GM23338 (cell line): ENCODE measurements at regions not wholly inside any gene's neighbourhood (a gene's known extent, or its start where the extent isn't known, plus 50 kb on each side); places are given as distances from the start of the nearest gene placed in this dataset.

Experiments
- ATAC-seq: fragments of 200-7000 bp; cut with Tn5 transposase; 3 replicates; pipeline ENCODE4 v1.9.1; 2020
- DNase-seq: peaks from one replicate; pipeline ENCODE4 v3.0.0-alpha.2; 2015; ENCODE audit warnings: low spot score
- H2AFZ ChIP-seq: fragments of 200-600 bp; sonication (generic); 2 replicates; pipeline ENCODE4 v1.8.0; 2016; ENCODE audit warnings: antibody characterized with exemption, mild to moderate bottlenecking, moderate library complexity
- H3F3A ChIP-seq: fragments of 200-600 bp; sonication (generic); replicated peaks from 2 replicates; pipeline ENCODE4 v1.8.0; 2017; ENCODE audit warnings: antibody characterized with exemption, mixed run types, low read depth
- H3K27ac ChIP-seq: fragments of 200-600 bp; sonication (generic); 2 replicates; pipeline ENCODE4 v1.6.1; 2016; ENCODE audit warnings: low read depth
- H3K27me3 ChIP-seq: fragments of 200-600 bp; sonication (generic); 2 replicates; pipeline ENCODE4 v1.8.0; 2016; ENCODE audit warnings: mild to moderate bottlenecking, mixed run types, moderate library complexity; ENCODE audit not compliant: insufficient read depth
- H3K36me3 ChIP-seq: fragments of 200-600 bp; sonication (generic); 2 replicates; pipeline ENCODE4 v1.8.0; 2016; ENCODE audit warnings: mild to moderate bottlenecking; ENCODE audit not compliant: insufficient read depth
- H3K4me1 ChIP-seq: fragments of 200-600 bp; sonication (generic); 2 replicates; pipeline ENCODE4 v1.8.0; 2016; ENCODE audit warnings: mild to moderate bottlenecking, moderate library complexity; ENCODE audit not compliant: insufficient read depth
- H3K4me2 ChIP-seq: fragments of 200-600 bp; sonication (generic); 2 replicates; pipeline ENCODE4 v1.7.1; 2017; ENCODE audit warnings: mixed run types
- H3K4me3 ChIP-seq: fragments of 200-600 bp; sonication (generic); 2 replicates; pipeline ENCODE4 v1.6.1; 2016; ENCODE audit warnings: mixed run types
- H3K79me2 ChIP-seq: fragments of 200-600 bp; sonication (generic); replicated peaks from 2 replicates; pipeline ENCODE4 v1.8.0; 2017; ENCODE audit warnings: mild to moderate bottlenecking; ENCODE audit not compliant: insufficient read depth
- H3K9me2 ChIP-seq: fragments of 200-600 bp; sonication (generic); 2 replicates; pipeline ENCODE4 v1.8.0; 2017; ENCODE audit not compliant: insufficient read depth
- H4K20me1 ChIP-seq: fragments of 200-600 bp; sonication (generic); replicated peaks from 2 replicates; pipeline ENCODE4 v1.8.0; 2017; ENCODE audit warnings: mild to moderate bottlenecking; ENCODE audit not compliant: insufficient read depth
- H3K27ac Mint-ChIP-seq: 2 replicates; pipeline ENCODE4 v1.8.0; 2020; ENCODE audit warnings: inconsistent platforms, mild to moderate bottlenecking, moderate library complexity, mixed read lengths
- H3K27me3 Mint-ChIP-seq: 3 replicates; pipeline ENCODE4 v1.8.0; 2022; ENCODE audit warnings: low read depth, mild to moderate bottlenecking, moderate library complexity, mixed read lengths, inconsistent platforms; ENCODE audit not compliant: insufficient read depth, poor library complexity
- H3K36me3 Mint-ChIP-seq: 3 replicates; pipeline ENCODE4 v1.8.0; 2021; ENCODE audit warnings: low read depth, mild to moderate bottlenecking, inconsistent platforms, moderate library complexity, mixed read lengths
- H3K4me1 Mint-ChIP-seq: 3 replicates; pipeline ENCODE4 v1.8.0; 2020; ENCODE audit warnings: mild to moderate bottlenecking, inconsistent platforms, mixed read lengths
- H3K4me3 Mint-ChIP-seq: 3 replicates; pipeline ENCODE4 v1.8.0; 2021; ENCODE audit warnings: moderate library complexity, mild to moderate bottlenecking, inconsistent platforms, mixed read lengths
- H3K9me3 Mint-ChIP-seq: 3 replicates; pipeline ENCODE4 v1.8.0; 2020; ENCODE audit warnings: moderate library complexity, mild to moderate bottlenecking, inconsistent platforms, mixed read lengths
- CREB1 ChIP-seq: fragments of 250-450 bp; sonication (Bioruptor Pico); IDR thresholded peaks from 2 replicates; pipeline ENCODE4 v1.5.0; 2020; ENCODE audit warnings: low read depth, mild to moderate bottlenecking, moderate library complexity
- EZH2 ChIP-seq: fragments of 200-600 bp; sonication (generic); IDR thresholded peaks from one replicate; pipeline ENCODE4 v1.8.0; 2017; ENCODE audit warnings: antibody characterized with exemption, mild to moderate bottlenecking, low read depth; ENCODE audit not compliant: unreplicated experiment
- EZH2phosphoT487 ChIP-seq: fragments of 200-600 bp; sonication (generic); IDR thresholded peaks from one replicate; pipeline ENCODE4 v1.8.1; 2018; ENCODE audit warnings: antibody characterized with exemption; ENCODE audit not compliant: unreplicated experiment
- JUNB ChIP-seq: IDR thresholded peaks from one replicate; pipeline ENCODE4 v1.6.1; 2016; ENCODE audit warnings: antibody characterized with exemption; ENCODE audit not compliant: unreplicated experiment
- NANOG ChIP-seq: IDR thresholded peaks from 2 replicates; pipeline ENCODE4 v1.6.1; 2016; ENCODE audit warnings: antibody characterized with exemption, borderline replicate concordance
- POLR2AphosphoS5 ChIP-seq: IDR thresholded peaks from 2 replicates; pipeline ENCODE4 v1.6.1; 2016; ENCODE audit warnings: antibody characterized with exemption, low read depth
- STAT1 ChIP-seq: IDR thresholded peaks from one replicate; pipeline ENCODE4 v1.6.1; 2016; ENCODE audit warnings: antibody characterized with exemption; ENCODE audit not compliant: unreplicated experiment
- ZNF114 ChIP-seq: fragments of 250-450 bp; sonication (Bioruptor Pico); IDR thresholded peaks from 2 replicates; pipeline ENCODE4 v1.5.0; 2020; ENCODE audit warnings: mild to moderate bottlenecking, moderate library complexity
- ZNF331 ChIP-seq: fragments of 250-450 bp; sonication (Bioruptor Pico); IDR thresholded peaks from 2 replicates; pipeline ENCODE4 v1.5.0; 2020; ENCODE audit warnings: low read depth, mild to moderate bottlenecking, moderate library complexity
- TF ChIP-seq, protein P1 (sequence below): fragments of 250-450 bp; sonication (Bioruptor Pico); IDR thresholded peaks from 2 replicates; pipeline ENCODE4 v1.5.0; 2020; ENCODE audit warnings: mild to moderate bottlenecking, moderate library complexity
- TF ChIP-seq, protein P2 (sequence below), 2 experiments: fragments of 200-600 bp in 1 of 2; sonication (generic) in 1 of 2; conservative IDR thresholded peaks; 2 replicates each; pipeline versions ENCODE4 v1.5.1 to v1.6.1; 2016 to 2017; ENCODE audit warnings: antibody characterized with exemption in 2 of 2, low read depth in 2 of 2, mild to moderate bottlenecking in 2 of 2, moderate library complexity in 1 of 2
- TF ChIP-seq, protein P3 (sequence below): IDR thresholded peaks from one replicate; pipeline ENCODE4 v1.6.1; 2018; ENCODE audit warnings: antibody characterized with exemption; ENCODE audit not compliant: unreplicated experiment
- TF ChIP-seq, protein P4 (sequence below): IDR thresholded peaks from 2 replicates; pipeline ENCODE4 v1.6.1; 2016; ENCODE audit warnings: antibody characterized with exemption

DNA sequence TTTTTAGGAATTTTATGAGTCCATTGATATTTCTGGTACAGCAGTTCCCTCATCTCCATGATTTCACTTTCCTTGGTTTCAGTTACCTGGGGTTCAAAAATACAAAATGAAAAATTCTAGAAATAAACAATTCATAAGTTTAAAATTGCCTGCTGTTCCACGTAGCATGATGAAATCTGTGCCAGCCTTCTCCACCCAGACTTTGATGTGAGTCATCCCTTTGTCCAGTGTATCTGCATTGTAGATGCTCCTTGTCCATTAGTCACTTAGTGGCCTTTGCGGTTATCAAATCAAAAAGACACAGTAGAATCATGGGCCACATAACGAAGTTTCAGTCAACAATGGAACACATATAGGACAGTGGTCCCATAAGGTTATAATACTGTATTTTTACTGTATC is 286.9 kb downstream of the PTEN start:
- TF ChIP-seq, protein P1, sequence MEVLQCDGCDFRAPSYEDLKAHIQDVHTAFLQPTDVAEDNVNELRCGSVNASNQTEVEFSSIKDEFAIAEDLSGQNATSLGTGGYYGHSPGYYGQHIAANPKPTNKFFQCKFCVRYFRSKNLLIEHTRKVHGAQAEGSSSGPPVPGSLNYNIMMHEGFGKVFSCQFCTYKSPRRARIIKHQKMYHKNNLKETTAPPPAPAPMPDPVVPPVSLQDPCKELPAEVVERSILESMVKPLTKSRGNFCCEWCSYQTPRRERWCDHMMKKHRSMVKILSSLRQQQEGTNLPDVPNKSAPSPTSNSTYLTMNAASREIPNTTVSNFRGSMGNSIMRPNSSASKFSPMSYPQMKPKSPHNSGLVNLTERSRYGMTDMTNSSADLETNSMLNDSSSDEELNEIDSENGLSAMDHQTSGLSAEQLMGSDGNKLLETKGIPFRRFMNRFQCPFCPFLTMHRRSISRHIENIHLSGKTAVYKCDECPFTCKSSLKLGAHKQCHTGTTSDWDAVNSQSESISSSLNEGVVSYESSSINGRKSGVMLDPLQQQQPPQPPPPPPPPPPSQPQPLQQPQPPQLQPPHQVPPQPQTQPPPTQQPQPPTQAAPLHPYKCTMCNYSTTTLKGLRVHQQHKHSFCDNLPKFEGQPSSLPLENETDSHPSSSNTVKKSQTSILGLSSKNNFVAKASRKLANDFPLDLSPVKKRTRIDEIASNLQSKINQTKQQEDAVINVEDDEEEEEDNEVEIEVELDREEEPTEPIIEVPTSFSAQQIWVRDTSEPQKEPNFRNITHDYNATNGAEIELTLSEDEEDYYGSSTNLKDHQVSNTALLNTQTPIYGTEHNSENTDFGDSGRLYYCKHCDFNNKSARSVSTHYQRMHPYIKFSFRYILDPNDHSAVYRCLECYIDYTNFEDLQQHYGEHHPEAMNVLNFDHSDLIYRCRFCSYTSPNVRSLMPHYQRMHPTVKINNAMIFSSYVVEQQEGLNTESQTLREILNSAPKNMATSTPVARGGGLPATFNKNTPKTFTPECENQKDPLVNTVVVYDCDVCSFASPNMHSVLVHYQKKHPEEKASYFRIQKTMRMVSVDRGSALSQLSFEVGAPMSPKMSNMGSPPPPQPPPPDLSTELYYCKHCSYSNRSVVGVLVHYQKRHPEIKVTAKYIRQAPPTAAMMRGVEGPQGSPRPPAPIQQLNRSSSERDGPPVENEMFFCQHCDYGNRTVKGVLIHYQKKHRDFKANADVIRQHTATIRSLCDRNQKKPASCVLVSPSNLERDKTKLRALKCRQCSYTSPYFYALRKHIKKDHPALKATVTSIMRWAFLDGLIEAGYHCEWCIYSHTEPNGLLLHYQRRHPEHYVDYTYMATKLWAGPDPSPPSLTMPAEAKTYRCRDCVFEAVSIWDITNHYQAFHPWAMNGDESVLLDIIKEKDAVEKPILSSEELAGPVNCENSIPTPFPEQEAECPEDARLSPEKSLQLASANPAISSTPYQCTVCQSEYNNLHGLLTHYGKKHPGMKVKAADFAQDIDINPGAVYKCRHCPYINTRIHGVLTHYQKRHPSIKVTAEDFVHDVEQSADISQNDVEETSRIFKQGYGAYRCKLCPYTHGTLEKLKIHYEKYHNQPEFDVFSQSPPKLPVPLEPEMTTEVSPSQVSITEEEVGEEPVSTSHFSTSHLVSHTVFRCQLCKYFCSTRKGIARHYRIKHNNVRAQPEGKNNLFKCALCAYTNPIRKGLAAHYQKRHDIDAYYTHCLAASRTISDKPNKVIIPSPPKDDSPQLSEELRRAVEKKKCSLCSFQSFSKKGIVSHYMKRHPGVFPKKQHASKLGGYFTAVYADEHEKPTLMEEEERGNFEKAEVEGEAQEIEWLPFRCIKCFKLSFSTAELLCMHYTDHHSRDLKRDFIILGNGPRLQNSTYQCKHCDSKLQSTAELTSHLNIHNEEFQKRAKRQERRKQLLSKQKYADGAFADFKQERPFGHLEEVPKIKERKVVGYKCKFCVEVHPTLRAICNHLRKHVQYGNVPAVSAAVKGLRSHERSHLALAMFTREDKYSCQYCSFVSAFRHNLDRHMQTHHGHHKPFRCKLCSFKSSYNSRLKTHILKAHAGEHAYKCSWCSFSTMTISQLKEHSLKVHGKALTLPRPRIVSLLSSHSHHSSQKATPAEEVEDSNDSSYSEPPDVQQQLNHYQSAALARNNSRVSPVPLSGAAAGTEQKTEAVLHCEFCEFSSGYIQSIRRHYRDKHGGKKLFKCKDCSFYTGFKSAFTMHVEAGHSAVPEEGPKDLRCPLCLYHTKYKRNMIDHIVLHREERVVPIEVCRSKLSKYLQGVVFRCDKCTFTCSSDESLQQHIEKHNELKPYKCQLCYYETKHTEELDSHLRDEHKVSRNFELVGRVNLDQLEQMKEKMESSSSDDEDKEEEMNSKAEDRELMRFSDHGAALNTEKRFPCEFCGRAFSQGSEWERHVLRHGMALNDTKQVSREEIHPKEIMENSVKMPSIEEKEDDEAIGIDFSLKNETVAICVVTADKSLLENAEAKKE (CRISPR knock-in tag), result no peak
- no peak for TF ChIP-seq JUNB
- no peak for TF ChIP-seq POLR2AphosphoS5
- TF ChIP-seq, protein P2, sequence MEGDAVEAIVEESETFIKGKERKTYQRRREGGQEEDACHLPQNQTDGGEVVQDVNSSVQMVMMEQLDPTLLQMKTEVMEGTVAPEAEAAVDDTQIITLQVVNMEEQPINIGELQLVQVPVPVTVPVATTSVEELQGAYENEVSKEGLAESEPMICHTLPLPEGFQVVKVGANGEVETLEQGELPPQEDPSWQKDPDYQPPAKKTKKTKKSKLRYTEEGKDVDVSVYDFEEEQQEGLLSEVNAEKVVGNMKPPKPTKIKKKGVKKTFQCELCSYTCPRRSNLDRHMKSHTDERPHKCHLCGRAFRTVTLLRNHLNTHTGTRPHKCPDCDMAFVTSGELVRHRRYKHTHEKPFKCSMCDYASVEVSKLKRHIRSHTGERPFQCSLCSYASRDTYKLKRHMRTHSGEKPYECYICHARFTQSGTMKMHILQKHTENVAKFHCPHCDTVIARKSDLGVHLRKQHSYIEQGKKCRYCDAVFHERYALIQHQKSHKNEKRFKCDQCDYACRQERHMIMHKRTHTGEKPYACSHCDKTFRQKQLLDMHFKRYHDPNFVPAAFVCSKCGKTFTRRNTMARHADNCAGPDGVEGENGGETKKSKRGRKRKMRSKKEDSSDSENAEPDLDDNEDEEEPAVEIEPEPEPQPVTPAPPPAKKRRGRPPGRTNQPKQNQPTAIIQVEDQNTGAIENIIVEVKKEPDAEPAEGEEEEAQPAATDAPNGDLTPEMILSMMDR (conservative IDR thresholded peaks at IDR 0.05; ENCODE audit: low read depth in 2 of 2), result no peak
- TF ChIP-seq, protein P3, sequence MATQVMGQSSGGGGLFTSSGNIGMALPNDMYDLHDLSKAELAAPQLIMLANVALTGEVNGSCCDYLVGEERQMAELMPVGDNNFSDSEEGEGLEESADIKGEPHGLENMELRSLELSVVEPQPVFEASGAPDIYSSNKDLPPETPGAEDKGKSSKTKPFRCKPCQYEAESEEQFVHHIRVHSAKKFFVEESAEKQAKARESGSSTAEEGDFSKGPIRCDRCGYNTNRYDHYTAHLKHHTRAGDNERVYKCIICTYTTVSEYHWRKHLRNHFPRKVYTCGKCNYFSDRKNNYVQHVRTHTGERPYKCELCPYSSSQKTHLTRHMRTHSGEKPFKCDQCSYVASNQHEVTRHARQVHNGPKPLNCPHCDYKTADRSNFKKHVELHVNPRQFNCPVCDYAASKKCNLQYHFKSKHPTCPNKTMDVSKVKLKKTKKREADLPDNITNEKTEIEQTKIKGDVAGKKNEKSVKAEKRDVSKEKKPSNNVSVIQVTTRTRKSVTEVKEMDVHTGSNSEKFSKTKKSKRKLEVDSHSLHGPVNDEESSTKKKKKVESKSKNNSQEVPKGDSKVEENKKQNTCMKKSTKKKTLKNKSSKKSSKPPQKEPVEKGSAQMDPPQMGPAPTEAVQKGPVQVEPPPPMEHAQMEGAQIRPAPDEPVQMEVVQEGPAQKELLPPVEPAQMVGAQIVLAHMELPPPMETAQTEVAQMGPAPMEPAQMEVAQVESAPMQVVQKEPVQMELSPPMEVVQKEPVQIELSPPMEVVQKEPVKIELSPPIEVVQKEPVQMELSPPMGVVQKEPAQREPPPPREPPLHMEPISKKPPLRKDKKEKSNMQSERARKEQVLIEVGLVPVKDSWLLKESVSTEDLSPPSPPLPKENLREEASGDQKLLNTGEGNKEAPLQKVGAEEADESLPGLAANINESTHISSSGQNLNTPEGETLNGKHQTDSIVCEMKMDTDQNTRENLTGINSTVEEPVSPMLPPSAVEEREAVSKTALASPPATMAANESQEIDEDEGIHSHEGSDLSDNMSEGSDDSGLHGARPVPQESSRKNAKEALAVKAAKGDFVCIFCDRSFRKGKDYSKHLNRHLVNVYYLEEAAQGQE, result no peak
- TF ChIP-seq STAT1, result no peak
- no peak for TF ChIP-seq EZH2
- TF ChIP-seq ZNF331 (CRISPR knock-in tag), result no peak
- TF ChIP-seq NANOG, result no peak
- TF ChIP-seq EZH2phosphoT487, result no peak
- no peak for TF ChIP-seq ZNF114 (CRISPR knock-in tag)
- TF ChIP-seq, protein P4, sequence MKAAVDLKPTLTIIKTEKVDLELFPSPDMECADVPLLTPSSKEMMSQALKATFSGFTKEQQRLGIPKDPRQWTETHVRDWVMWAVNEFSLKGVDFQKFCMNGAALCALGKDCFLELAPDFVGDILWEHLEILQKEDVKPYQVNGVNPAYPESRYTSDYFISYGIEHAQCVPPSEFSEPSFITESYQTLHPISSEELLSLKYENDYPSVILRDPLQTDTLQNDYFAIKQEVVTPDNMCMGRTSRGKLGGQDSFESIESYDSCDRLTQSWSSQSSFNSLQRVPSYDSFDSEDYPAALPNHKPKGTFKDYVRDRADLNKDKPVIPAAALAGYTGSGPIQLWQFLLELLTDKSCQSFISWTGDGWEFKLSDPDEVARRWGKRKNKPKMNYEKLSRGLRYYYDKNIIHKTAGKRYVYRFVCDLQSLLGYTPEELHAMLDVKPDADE, result no peak
- no peak for TF ChIP-seq CREB1 (CRISPR knock-in tag)
- Histone ChIP-seq H3K4me2 (no peak overlapping the region), H4K20me1 (no peaks in the 10 kb centered on the region), H3K36me3 (no peaks in the 10 kb centered on the region), H3K79me2 (no peaks in the 10 kb centered on the region), H3K4me1 (no peaks in the 10 kb centered on the region; the same call in 1 of the 2 replicates), H3K27ac (no peak overlapping the region), H3K27me3 (no peaks in the 10 kb centered on the region), H3K4me3 (no peak overlapping the region), H3F3A (no peaks in the 10 kb centered on the region), H2AFZ (no peak overlapping the region), H3K9me2 (peaks cover 8% of the 10 kb centered on the region)
- no peak for DNase-seq
- Mint-ChIP-seq H3K27ac (no peak overlapping the region), H3K36me3 (no peaks in the 10 kb centered on the region), H3K9me3 (no peaks in the 10 kb centered on the region), H3K27me3 (no peaks in the 10 kb centered on the region), H3K4me3 (no peak overlapping the region), H3K4me1 (no peaks in the 10 kb centered on the region; the same call in 2 of the 3 replicates)
- no peak for ATAC-seq
